ENCODE measurements at regions not wholly inside any gene's neighbourhood (a gene's known extent, or its start where the extent isn't known, plus 50 kb on each side); places are given as distances from the start of the nearest gene placed in this dataset.

DNA sequence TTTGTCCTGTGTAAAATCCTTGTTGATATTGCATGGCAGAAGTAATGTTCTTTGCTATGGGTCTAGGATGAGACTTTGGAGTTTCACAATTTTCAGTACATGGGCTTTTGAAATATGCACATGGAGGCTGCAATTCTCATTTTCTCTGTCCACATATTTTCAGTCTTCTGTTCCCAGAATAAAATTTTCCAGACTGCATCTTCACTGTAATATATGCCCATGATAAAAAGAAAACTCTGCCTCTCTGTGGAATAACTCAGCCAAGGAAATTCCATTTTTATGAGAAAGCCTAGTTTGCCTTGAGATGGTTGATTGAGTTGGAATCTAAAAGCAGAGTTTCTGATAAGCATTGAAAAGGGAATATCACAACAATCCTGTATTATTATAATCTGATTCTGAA, 601.4 kb upstream of the AADAT start:
- TF ChIP-seq, protein P1, sequence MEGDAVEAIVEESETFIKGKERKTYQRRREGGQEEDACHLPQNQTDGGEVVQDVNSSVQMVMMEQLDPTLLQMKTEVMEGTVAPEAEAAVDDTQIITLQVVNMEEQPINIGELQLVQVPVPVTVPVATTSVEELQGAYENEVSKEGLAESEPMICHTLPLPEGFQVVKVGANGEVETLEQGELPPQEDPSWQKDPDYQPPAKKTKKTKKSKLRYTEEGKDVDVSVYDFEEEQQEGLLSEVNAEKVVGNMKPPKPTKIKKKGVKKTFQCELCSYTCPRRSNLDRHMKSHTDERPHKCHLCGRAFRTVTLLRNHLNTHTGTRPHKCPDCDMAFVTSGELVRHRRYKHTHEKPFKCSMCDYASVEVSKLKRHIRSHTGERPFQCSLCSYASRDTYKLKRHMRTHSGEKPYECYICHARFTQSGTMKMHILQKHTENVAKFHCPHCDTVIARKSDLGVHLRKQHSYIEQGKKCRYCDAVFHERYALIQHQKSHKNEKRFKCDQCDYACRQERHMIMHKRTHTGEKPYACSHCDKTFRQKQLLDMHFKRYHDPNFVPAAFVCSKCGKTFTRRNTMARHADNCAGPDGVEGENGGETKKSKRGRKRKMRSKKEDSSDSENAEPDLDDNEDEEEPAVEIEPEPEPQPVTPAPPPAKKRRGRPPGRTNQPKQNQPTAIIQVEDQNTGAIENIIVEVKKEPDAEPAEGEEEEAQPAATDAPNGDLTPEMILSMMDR (conservative IDR thresholded peaks at IDR 0.05; ENCODE audit: low read depth, low read length): no peak
- TF ChIP-seq EZH2phosphoT487 (IDR thresholded peaks at IDR 0.05; ENCODE audit: borderline replicate concordance, low read length): no peak
- no peak for TF ChIP-seq EZH2 (IDR thresholded peaks at IDR 0.05; ENCODE audit: low read length, unreplicated experiment)
